T-helper 2 cell treated with Interferon-gamma antibody and Interleukin-4, amounts not matched to agents 5 μg/mL and 100 μg/mL, for 36 hours (primary cell): ENCODE measurements at regions not wholly inside any gene's neighbourhood (a gene's known extent, or its start where the extent isn't known, plus 50 kb on each side); places are given as distances from the start of the nearest gene placed in this dataset.
"Not testable (repeated sequence)": the region's sequence is repeated elsewhere in the genome, so short reads cannot be mapped to it uniquely, and the experiment has no call there.

Source experiments
- DNase-seq: peaks from one replicate; pipeline ENCODE4 v3.0.0; 2021; ENCODE audit warnings: low spot score
- H3K27ac Mint-ChIP-seq: one replicate; pipeline ENCODE4 v1.8.0; 2021; ENCODE audit warnings: mild to moderate bottlenecking, mixed read lengths
- H3K27me3 Mint-ChIP-seq: one replicate; pipeline ENCODE4 v1.8.0; 2021; ENCODE audit warnings: low read depth, mixed read lengths
- H3K36me3 Mint-ChIP-seq: one replicate; pipeline ENCODE4 v1.8.0; 2021; ENCODE audit warnings: low read depth, mixed read lengths
- H3K4me1 Mint-ChIP-seq: one replicate; pipeline ENCODE4 v1.8.0; 2021; ENCODE audit warnings: low read depth, mixed read lengths
- H3K4me3 Mint-ChIP-seq: one replicate; pipeline ENCODE4 v1.8.0; 2022; ENCODE audit warnings: mild to moderate bottlenecking, moderate library complexity, mixed read lengths
- H3K9me3 Mint-ChIP-seq: one replicate; pipeline ENCODE4 v1.8.0; 2021; ENCODE audit warnings: mixed read lengths

DNA sequence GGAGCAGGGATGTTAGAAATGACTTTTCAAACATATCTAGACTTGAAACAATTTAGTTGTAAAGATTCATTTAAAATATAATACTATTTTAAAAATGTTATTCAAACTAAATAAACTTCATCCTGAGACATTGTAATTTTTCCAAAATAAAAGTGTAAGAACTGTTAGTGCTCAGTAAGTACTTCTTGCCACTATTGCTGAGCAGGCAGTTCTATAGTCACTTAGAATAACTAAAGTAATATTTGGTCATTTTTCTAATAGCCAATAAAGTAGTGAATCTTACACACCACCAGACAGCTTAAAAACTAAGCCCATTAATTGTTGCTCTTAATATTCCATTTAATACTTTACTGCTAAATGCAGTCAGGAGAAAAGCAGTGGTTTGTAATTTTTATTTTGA lies 1120.0 kb upstream of the CDH10 start:
- no peaks in the 10 kb centered on the region for H3K4me1 Mint-ChIP-seq
- H3K36me3 Mint-ChIP-seq, result no peaks in the 10 kb centered on the region
- H3K27ac Mint-ChIP-seq, result no peak overlapping the region
- no peak overlapping the region for H3K4me3 Mint-ChIP-seq
- no peak for DNase-seq
- no peaks in the 10 kb centered on the region for H3K27me3 Mint-ChIP-seq
- H3K9me3 Mint-ChIP-seq, result peaks cover 32% of the 10 kb centered on the region

DNA sequence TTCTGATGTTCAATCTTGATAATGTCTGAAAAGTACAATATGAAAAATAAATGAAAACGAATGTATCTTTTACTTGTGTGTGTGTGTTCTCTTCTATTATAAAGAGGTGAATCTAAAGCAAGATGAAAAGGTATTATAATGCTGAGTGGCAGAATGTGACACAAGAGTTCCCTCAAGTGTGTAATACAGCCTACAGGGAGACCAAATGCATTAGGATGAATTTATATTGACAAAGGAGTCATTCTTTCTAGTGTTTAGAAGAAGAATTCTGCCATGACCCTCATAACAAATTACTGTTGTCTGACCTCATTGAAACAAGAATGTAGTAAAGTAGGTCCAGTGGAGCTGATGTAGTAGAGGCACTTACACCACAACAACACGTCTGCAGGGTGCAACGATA lies 1119.0 kb upstream of the CDH10 start:
- Mint-ChIP-seq H3K36me3 (no peaks in the 10 kb centered on the region), H3K9me3 (peaks cover 34% of the 10 kb centered on the region), H3K27me3 (no peaks in the 10 kb centered on the region), H3K4me3 (no peak overlapping the region), H3K4me1 (no peaks in the 10 kb centered on the region), H3K27ac (no peak overlapping the region)
- no peak for DNase-seq

DNA sequence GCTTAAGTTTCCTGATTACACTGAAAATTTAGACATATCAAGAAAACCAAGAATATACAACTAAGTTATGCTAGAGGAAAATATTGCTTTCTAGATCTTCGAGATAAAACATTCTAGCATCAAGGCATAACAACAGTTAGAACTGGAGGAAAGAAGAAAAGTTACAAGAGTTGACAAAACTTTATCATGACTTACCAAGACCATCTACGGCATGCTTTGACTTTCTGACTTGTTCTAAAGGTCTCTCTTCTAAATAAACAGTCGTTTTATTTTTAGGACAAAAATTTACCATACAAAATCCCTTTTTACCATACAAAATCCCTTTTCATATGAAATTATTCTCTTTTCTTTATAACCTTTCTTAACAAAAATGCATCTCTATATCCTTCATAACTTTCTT lies 1110.1 kb upstream of the CDH10 start:
- Mint-ChIP-seq H3K9me3 (peaks cover 66% of the 10 kb centered on the region), H3K27ac (no peak overlapping the region), H3K27me3 (no peaks in the 10 kb centered on the region), H3K4me3 (no peak overlapping the region), H3K36me3 (no peaks in the 10 kb centered on the region), H3K4me1 (no peaks in the 10 kb centered on the region)
- no peak for DNase-seq

DNA sequence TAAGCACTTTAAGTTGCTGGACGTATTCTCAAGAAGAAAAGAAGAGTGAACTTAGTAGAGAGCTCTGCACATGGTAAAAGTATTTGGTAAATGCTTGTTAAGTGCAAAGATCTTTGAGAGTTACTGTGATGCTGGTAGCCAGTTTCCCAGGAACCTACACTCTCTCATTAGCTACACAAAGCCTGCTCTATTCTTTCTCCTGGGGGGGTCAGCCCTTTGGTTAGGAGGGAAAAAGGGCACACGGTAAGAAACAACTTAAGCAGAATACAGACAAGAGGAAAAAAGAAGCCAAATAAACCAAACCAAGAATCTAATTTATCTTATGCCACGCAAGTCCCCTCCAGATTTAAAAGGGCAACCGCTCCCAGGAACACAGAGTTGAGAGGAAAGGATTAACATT lies 1100.1 kb upstream of the CDH10 start:
- Mint-ChIP-seq H3K9me3 (peaks cover 32% of the 10 kb centered on the region), H3K27me3 (no peaks in the 10 kb centered on the region), H3K4me1 (no peaks in the 10 kb centered on the region), H3K27ac (no peak overlapping the region), H3K4me3 (no peak overlapping the region), H3K36me3 (no peaks in the 10 kb centered on the region)
- DNase-seq, result no peak

DNA sequence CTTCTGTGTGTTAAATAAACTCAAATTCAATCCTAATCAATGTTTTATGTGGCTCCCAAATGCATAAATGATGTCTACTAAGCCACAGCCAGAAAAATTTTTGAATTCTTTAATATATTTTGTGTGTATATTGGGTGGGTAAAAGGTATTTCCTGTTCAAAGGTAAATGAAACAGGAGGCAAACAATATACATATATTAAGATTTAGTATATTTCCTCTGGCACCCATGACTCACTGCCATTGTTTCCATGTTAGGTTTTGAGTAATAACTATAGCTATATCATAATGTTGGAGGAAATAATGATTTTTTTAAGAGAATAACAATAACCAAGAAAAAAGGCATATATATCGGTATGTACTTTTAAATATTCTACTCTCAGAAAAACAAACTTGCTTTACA lies 1071.9 kb upstream of the CDH10 start:
- H3K27ac Mint-ChIP-seq, result no peak overlapping the region
- no peaks in the 10 kb centered on the region for H3K36me3 Mint-ChIP-seq
- peaks cover 8% of the 10 kb centered on the region for H3K9me3 Mint-ChIP-seq
- H3K4me1 Mint-ChIP-seq, result no peaks in the 10 kb centered on the region
- H3K4me3 Mint-ChIP-seq, result no peak overlapping the region
- H3K27me3 Mint-ChIP-seq, result no peaks in the 10 kb centered on the region
- no peak for DNase-seq

DNA sequence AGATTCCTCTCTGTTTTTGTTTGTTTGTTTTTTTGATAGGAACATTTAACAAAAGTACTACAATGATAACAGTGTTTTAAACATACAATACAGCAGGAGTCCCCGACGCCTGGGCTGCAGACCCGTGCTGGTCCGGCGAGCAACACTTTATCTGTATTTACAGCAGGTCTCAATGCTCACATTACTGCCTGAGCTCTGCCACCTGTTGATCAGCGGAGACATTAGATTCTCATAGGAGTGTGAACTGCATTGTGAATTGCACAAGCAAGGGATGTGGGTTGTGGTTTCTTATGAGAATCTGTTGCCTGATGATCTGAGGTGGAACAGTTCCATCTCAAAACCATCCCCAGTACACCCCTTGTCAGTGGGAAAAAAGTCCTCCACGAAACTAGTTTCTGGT lies 1068.5 kb upstream of the CDH10 start:
- Mint-ChIP-seq H3K36me3 (no peaks in the 10 kb centered on the region), H3K9me3 (peaks cover 13% of the 10 kb centered on the region), H3K27me3 (no peaks in the 10 kb centered on the region), H3K27ac (no peak overlapping the region), H3K4me3 (no peak overlapping the region), H3K4me1 (no peaks in the 10 kb centered on the region)
- DNase-seq, result no peak

DNA sequence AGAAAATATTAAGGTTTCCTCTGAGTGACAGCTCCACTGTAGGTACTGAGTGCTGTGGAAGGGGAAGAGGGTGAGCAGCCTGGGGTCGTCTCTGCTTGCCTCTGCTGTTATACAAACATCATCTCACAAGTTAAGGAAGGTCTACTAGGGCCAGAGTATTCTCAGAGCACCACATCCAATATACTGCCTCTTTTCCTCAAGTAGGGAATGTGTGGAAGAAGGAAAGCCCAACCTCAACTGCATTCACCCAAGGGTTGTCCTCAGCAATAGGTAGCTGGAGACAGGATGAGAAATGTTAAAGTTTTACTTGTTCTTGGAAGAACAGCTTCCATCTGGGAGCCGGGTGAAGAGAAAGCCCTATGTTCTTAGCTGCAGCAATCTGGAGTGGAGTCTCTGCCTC lies 1062.3 kb upstream of the CDH10 start:
- H3K27me3 Mint-ChIP-seq, result no peaks in the 10 kb centered on the region
- H3K9me3 Mint-ChIP-seq, result peaks cover 36% of the 10 kb centered on the region
- no peaks in the 10 kb centered on the region for H3K4me1 Mint-ChIP-seq
- no peak overlapping the region for H3K27ac Mint-ChIP-seq
- H3K4me3 Mint-ChIP-seq, result no peak overlapping the region
- no peaks in the 10 kb centered on the region for H3K36me3 Mint-ChIP-seq
- DNase-seq, result no peak

DNA sequence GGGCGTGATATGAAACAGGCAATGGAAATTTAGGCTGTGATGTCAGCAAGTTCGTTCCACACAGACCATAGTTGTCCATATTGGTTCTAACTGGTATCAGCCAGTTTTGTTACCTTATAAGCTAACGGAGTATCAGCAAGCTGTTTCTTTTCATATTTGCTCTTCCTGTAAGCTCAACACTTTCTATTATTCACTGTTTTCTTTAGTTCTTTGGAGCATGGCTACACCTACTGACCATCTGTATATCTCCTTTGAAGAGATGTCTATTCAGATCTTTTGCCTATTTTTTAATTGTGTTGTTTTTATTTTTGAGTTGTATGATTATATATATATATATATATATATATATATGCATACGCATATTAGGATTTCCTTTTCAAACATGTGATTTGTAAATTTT lies 1057.2 kb upstream of the CDH10 start:
- H3K9me3 Mint-ChIP-seq, result peaks cover 26% of the 10 kb centered on the region
- H3K4me3 Mint-ChIP-seq, result no peak overlapping the region
- no peaks in the 10 kb centered on the region for H3K4me1 Mint-ChIP-seq
- H3K36me3 Mint-ChIP-seq, result no peaks in the 10 kb centered on the region
- H3K27me3 Mint-ChIP-seq, result no peaks in the 10 kb centered on the region
- no peak overlapping the region for H3K27ac Mint-ChIP-seq
- no peak for DNase-seq

DNA sequence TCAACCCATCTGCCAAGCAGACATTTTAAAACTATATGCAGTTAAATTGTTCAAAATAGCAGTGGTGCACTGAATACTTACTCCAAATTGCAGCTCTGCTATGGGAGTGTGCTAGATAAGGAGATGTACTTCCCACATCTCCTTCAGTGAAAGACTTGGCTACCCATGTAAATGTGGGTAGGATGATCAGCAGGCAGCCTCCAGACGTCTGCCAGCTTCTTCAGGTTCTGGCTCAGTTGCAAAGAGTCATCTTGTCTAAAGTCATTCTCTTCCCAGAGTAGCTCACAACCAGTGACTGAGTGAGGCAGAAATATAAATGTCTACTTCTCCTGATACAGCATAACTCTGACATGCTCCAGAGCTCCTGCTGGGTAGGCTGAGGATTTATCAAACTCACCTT lies 1050.0 kb upstream of the CDH10 start:
- Mint-ChIP-seq H3K4me3 (no peak overlapping the region), H3K9me3 (peaks cover 8% of the 10 kb centered on the region), H3K27me3 (no peaks in the 10 kb centered on the region), H3K36me3 (no peaks in the 10 kb centered on the region), H3K27ac (no peak overlapping the region), H3K4me1 (no peaks in the 10 kb centered on the region)
- DNase-seq, result no peak

DNA sequence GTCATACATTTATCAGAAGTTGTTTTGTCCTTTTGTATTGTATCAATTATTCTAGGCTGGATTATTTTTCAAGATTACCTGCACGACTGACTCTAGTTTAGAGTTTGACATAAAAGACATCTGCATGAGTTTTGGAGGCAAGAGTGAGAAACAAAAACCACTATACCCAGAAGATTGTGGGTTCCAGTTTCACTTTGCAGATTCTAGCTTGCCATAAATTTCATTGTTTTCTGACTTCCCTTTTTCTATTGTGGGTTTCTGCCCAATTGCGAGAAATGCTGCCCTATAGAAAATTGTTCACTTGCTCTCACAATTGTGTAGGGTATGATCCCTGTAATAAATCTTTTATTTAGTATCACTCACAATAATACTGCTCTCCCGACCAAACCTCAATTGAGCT lies 1043.4 kb upstream of the CDH10 start:
- no peak for DNase-seq
- no peak overlapping the region for H3K27ac Mint-ChIP-seq
- H3K36me3 Mint-ChIP-seq, result no peaks in the 10 kb centered on the region
- H3K27me3 Mint-ChIP-seq, result no peaks in the 10 kb centered on the region
- H3K4me3 Mint-ChIP-seq, result no peak overlapping the region
- no peaks in the 10 kb centered on the region for H3K4me1 Mint-ChIP-seq
- peaks cover 7% of the 10 kb centered on the region for H3K9me3 Mint-ChIP-seq

DNA sequence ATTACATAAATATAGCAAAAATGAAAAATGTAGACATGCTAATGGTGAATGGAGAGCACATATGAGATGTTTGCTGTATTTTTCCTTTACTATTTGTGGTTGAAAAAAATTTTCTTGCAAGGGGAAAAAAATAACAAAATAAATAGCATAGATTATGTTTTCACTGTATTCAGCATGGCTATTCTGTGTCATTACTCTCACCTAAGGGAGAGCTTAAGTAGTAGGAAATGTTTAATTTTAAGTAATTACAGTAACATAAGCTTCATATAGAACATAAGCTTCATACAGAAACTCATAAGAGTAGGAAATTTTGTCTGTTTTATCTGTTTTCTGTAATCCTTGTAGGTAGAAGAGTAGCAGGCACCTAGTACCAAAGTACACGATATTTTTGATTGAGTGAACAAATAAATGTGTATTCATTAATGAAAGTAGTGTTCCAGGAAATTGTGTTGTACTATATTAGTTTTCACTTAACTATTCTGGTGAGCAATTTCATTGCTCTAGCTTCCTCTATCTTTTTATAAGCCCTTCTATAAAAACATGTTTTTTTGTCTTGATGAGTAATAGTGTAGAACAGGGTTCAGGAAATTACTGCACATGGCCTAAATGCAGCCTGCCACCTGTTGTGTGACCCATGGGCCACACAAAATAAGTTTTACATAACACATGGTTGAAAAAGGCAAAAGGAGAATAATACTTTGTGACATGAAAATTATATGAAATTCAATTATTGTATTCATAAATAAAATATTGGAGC lies 1025.0 kb upstream of the CDH10 start:
- no peaks in the 10 kb centered on the region for H3K36me3 Mint-ChIP-seq
- no peak for DNase-seq
- H3K9me3 Mint-ChIP-seq, result peaks cover 58% of the 10 kb centered on the region
- no peak overlapping the region for H3K4me3 Mint-ChIP-seq
- H3K27me3 Mint-ChIP-seq, result no peaks in the 10 kb centered on the region
- H3K4me1 Mint-ChIP-seq, result no peaks in the 10 kb centered on the region
- no peak overlapping the region for H3K27ac Mint-ChIP-seq

DNA sequence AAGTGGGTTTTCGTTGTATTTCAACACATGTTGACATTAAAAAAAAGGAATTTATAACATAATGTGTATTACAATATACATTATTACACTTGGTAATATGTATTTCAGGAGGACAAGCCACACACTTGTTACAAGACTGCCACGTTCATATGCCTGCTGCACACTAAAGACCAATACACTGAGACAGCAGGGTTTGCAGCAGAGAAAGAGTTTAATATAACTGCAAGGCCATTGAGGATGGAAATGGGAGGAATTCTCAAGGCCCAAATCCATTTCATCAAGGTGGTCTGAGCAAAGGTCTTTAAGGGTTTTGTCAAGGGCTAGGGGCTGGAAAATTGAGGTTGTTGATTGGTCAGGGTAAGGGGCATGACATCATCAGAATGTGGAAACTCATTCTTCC lies 1017.8 kb upstream of the CDH10 start:
- H3K27ac Mint-ChIP-seq, result no peak overlapping the region
- H3K9me3 Mint-ChIP-seq, result peaks cover 40% of the 10 kb centered on the region
- no peak for DNase-seq
- no peak overlapping the region for H3K4me3 Mint-ChIP-seq
- no peaks in the 10 kb centered on the region for H3K4me1 Mint-ChIP-seq
- no peaks in the 10 kb centered on the region for H3K27me3 Mint-ChIP-seq
- no peaks in the 10 kb centered on the region for H3K36me3 Mint-ChIP-seq

DNA sequence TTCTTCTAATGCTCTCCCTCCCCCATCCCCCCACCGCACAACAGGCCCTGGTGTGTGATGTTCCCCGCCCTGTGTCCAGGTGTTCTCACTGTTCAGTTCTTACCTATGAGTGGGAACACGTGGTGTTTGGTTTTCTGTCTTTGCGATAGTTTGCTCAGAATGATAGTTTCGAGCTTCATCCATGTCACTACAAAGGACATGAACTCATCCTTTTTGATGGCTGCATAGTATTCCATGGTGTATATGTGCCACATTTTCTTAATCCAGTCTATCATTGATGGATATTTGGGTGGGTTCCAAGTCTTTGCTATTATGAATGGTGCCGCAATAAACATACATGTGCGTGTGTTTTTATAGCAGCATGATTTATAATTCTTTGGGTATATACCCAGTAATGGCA lies 1005.5 kb upstream of the CDH10 start:
- not testable (repeated sequence) for DNase-seq, H3K36me3 Mint-ChIP-seq, H3K27ac Mint-ChIP-seq, H3K27me3 Mint-ChIP-seq, H3K4me3 Mint-ChIP-seq, H3K4me1 Mint-ChIP-seq
- H3K9me3 Mint-ChIP-seq, result peaks cover 66% of the 10 kb centered on the region

DNA sequence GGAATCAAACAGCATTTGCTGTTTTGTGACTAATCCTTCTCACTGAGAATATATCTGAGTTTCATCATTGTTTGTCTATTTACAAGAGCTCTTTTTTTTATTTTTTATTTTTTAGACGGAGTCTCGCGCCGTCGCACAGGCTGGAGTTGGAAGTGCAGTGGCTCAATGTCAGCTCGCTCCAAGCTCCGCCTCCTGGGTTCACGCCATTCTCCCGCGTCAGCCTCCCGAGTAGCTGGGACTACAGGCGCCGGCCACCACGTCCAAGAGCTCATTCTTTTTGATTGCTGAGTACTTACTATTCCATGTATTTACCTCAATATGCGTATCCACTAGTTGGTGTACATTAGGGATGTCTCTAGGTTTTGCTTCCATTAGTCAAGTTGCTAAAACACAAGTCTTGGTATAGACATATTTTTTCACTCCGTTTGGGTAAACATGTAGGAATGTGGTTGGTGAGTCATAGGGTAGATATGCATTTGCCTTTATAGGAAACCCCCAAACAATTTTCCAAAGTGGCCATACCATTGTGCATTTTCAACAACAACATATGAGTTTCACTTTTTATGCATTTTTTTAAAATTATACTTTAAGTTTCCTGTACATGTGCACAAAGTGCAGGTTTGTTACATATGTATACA lies 1005.0 kb upstream of the CDH10 start:
- no peaks in the 10 kb centered on the region for H3K4me1 Mint-ChIP-seq
- no peaks in the 10 kb centered on the region for H3K27me3 Mint-ChIP-seq
- no peak overlapping the region for H3K27ac Mint-ChIP-seq
- no peak overlapping the region for H3K4me3 Mint-ChIP-seq
- H3K9me3 Mint-ChIP-seq, result peaks cover 62% of the 10 kb centered on the region
- no peak for DNase-seq
- no peaks in the 10 kb centered on the region for H3K36me3 Mint-ChIP-seq
